WTC11 (cell line): ENCODE measurements at regions not wholly inside any gene's neighbourhood (a gene's known extent, or its start where the extent isn't known, plus 50 kb on each side); places are given as distances from the start of the nearest gene placed in this dataset.

ENCODE experiments used
- CREB1 ChIP-seq: sonication (generic); formaldehyde crosslinking; IDR thresholded peaks from 2 replicates; pipeline ENCODE4 v1.8.0; 2023; ENCODE audit warnings: mild to moderate bottlenecking, missing genetic modification reagents
- CTCF ChIP-seq: fragments of 200-600 bp; IDR thresholded peaks from 2 replicates; pipeline ENCODE4 v1.8.0; 2022; ENCODE audit warnings: antibody characterized with exemption
- FOXP4 ChIP-seq: sonication (generic); formaldehyde crosslinking; IDR thresholded peaks from 2 replicates; pipeline ENCODE4 v1.8.0; 2022; ENCODE audit warnings: mild to moderate bottlenecking, missing genetic modification reagents
- GABPB1 ChIP-seq: sonication (generic); formaldehyde crosslinking; IDR thresholded peaks from 2 replicates; pipeline ENCODE4 v1.8.1; 2023; ENCODE audit warnings: mild to moderate bottlenecking, missing genetic modification reagents
- NFYB ChIP-seq: sonication (generic); formaldehyde crosslinking; conservative IDR thresholded peaks from 2 replicates; pipeline ENCODE4 v1.8.0; 2022; ENCODE audit warnings: low read depth, missing genetic modification reagents
- SP1 ChIP-seq: sonication (generic); formaldehyde crosslinking; conservative IDR thresholded peaks from 2 replicates; pipeline ENCODE4 v1.8.1; 2022; ENCODE audit warnings: missing genetic modification reagents
- TEAD4 ChIP-seq: sonication (generic); formaldehyde crosslinking; IDR thresholded peaks from 2 replicates; pipeline ENCODE4 v1.8.0; 2022; ENCODE audit warnings: mild to moderate bottlenecking, missing genetic modification reagents
- TP53 ChIP-seq: sonication (generic); formaldehyde crosslinking; IDR thresholded peaks from 2 replicates; pipeline ENCODE4 v1.8.1; 2023; ENCODE audit warnings: mild to moderate bottlenecking, missing genetic modification reagents
- ZNF121 ChIP-seq: sonication (generic); formaldehyde crosslinking; IDR thresholded peaks from 2 replicates; pipeline ENCODE4 v1.8.0; 2023; ENCODE audit warnings: missing genetic modification reagents
- ZNF138 ChIP-seq: sonication (generic); formaldehyde crosslinking; conservative IDR thresholded peaks from 2 replicates; pipeline ENCODE4 v1.8.1; 2022; ENCODE audit warnings: mild to moderate bottlenecking, moderate library complexity, missing genetic modification reagents
- ZNF416 ChIP-seq: fragments of 250-450 bp; sonication (Bioruptor Pico); IDR thresholded peaks from 2 replicates; pipeline ENCODE4 v1.9.0; 2021; ENCODE audit warnings: mild to moderate bottlenecking, inconsistent platforms
- TF ChIP-seq, protein P1 (sequence below): sonication (generic); formaldehyde crosslinking; IDR thresholded peaks from 2 replicates; pipeline ENCODE4 v1.8.1; 2022; ENCODE audit warnings: low read depth, missing genetic modification reagents, borderline replicate concordance
- TF ChIP-seq, protein P2 (sequence below): sonication (generic); formaldehyde crosslinking; IDR thresholded peaks from 2 replicates; pipeline ENCODE4 v1.8.0; 2022; ENCODE audit warnings: mild to moderate bottlenecking, missing genetic modification reagents

DNA sequence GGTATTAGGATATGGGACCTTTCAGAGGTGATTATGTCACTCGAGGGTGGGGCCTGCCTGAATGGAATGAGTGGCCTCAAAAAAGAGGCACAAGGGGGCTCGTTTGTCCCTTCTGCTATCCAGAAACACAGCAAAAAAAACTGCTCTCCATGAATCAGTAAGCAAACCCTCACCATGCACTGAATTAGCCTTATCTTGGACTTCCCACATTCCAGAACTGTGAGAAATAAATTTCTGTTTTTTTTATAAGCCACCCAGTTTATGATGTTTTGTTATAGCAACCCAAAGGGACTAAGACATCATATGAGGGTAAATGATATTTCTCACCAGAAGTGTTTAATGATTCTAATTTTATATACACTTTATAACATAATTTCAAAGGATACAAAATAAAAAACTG lies 476.6 kb upstream of the EDIL3 start:
- no peak for TF ChIP-seq TEAD4 (CRISPR knock-in tag)
- TF ChIP-seq CTCF: no peak
- TF ChIP-seq, protein P1, sequence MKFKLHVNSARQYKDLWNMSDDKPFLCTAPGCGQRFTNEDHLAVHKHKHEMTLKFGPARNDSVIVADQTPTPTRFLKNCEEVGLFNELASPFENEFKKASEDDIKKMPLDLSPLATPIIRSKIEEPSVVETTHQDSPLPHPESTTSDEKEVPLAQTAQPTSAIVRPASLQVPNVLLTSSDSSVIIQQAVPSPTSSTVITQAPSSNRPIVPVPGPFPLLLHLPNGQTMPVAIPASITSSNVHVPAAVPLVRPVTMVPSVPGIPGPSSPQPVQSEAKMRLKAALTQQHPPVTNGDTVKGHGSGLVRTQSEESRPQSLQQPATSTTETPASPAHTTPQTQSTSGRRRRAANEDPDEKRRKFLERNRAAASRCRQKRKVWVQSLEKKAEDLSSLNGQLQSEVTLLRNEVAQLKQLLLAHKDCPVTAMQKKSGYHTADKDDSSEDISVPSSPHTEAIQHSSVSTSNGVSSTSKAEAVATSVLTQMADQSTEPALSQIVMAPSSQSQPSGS (CRISPR knock-in tag): no peak
- TF ChIP-seq GABPB1 (CRISPR knock-in tag): no peak
- TF ChIP-seq, protein P2, sequence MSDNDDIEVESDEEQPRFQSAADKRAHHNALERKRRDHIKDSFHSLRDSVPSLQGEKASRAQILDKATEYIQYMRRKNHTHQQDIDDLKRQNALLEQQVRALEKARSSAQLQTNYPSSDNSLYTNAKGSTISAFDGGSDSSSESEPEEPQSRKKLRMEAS: no peak
- TF ChIP-seq ZNF416 (CRISPR knock-in tag): no peak
- no peak for TF ChIP-seq CREB1 (CRISPR knock-in tag)
- TF ChIP-seq TP53 (CRISPR knock-in tag): no peak
- TF ChIP-seq SP1: no peak
- no peak for TF ChIP-seq FOXP4 (CRISPR knock-in tag)
- TF ChIP-seq ZNF138: no peak
- TF ChIP-seq NFYB (CRISPR knock-in tag): no peak
- no peak for TF ChIP-seq ZNF121 (CRISPR knock-in tag)
